ENCODE measurements at regions not wholly inside any gene's neighbourhood (a gene's known extent, or its start where the extent isn't known, plus 50 kb on each side); places are given as distances from the start of the nearest gene placed in this dataset.

DNA sequence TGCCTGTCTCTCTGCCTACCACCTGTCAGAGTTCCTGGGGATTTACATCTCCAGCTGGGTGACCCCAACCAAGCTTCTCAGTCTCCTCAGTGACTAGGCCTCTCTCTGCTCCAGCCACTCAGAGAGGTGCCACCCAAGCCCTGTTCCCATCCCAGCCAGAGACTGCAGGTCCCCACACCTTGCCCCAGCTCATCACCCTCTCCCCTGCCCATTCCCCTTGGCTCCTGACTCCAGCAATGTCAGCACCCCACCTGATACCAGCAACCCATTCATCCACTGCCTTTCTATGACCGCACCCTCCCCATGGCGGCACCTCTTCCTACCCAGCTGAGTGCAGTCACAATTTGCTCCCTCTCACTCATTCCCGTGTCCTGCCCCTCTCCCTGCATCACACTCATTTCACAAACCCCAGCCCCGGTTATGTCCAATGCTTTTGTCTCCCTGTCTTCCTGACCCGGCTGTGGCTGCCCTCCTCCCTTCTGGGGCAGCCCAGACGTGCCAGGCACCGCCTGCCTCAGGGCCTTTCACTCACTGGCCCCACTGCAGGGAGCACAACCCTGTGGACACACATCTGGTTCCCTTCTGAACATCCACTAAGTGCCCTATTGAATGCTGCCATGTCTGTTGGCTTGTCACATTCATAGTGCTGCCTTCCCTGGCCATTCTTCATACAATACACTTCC lies 494.8 kb upstream of the HS6ST1 start:
- Mint-ChIP-seq H3K4me1 (ENCODE audit: low read depth) (no peaks in the 10 kb centered on the region), H3K27ac (no peak overlapping the region), H3K27me3 (peaks cover 4% of the 10 kb centered on the region), H3K36me3 (ENCODE audit: low read depth) (no peaks in the 10 kb centered on the region), H3K4me3 (no peak overlapping the region), H3K9me3 (peaks cover 4% of the 10 kb centered on the region)
- no peak for DNase-seq

DNA sequence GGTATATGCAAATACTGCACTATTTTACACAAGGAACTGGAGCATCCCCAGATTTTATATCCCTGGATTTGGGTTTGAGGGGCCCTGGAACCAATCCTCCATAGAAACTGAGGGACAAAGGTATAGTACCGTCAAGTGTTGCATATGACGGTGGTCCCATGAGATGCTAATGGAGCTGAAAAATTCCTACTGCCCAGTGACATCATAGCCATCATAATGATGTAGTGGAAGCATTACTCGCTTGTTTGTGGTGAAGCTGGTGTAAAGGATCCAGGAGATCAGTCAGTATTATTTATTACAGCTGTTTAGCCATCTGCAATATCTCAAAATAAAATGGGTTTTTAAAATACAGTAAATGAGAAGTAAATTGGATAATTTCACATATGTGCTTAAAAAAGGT lies 496.6 kb upstream of the HS6ST1 start:
- peaks cover 4% of the 10 kb centered on the region for H3K27me3 Mint-ChIP-seq
- H3K36me3 Mint-ChIP-seq (ENCODE audit: low read depth) = no peaks in the 10 kb centered on the region
- H3K4me1 Mint-ChIP-seq (ENCODE audit: low read depth) = no peaks in the 10 kb centered on the region
- no peak overlapping the region for H3K27ac Mint-ChIP-seq
- no peak for DNase-seq
- peaks cover 4% of the 10 kb centered on the region for H3K9me3 Mint-ChIP-seq
- no peak overlapping the region for H3K4me3 Mint-ChIP-seq

DNA sequence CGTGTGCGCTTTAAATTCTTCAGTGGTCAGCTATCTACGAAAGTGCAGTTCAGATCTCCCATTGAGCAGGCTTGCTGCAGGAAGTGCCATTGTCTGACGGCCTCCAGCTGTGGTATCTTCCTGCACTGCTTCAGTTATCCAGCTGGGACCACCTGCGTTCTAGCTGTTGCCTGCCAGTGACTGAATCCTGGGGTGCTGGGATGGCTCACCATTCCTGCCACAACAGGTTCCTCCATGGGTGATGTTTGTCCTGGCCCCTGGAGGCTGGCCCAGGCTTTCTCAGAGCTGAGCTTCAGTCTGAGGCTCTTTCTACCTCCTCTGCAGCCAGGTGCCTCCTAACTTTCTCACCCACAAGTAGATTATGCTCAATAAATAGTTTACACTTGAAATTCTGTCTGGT lies 498.5 kb upstream of the HS6ST1 start:
- Mint-ChIP-seq H3K9me3 (no peaks in the 10 kb centered on the region), H3K4me3 (no peak overlapping the region), H3K27me3 (peaks cover 7% of the 10 kb centered on the region), H3K4me1 (ENCODE audit: low read depth) (no peaks in the 10 kb centered on the region), H3K27ac (no peak overlapping the region), H3K36me3 (ENCODE audit: low read depth) (no peaks in the 10 kb centered on the region)
- DNase-seq = no peak

DNA sequence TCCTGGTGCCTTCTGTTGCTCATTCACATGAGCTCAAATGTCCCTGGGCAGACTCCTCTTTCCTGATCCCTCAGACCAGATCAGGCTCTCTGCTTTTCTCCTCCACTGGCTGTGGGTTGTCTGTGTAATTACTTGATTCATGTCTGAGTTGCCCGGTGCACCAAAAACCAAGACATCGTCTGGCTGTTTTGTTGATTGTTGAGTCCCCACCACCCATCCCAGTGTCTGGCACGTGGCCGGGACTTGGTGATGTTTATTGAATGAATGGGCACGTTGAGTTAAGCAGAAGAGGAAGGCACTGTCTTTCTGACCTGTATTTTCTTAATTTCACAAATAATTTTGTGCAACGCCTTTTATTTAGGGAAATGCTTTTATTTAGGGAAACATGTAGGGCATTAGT lies 499.1 kb upstream of the HS6ST1 start:
- Mint-ChIP-seq H3K36me3 (ENCODE audit: low read depth) (no peaks in the 10 kb centered on the region), H3K27ac (no peak overlapping the region), H3K9me3 (no peaks in the 10 kb centered on the region), H3K4me3 (no peak overlapping the region), H3K27me3 (peaks cover 7% of the 10 kb centered on the region), H3K4me1 (ENCODE audit: low read depth) (no peaks in the 10 kb centered on the region)
- no peak for DNase-seq

DNA sequence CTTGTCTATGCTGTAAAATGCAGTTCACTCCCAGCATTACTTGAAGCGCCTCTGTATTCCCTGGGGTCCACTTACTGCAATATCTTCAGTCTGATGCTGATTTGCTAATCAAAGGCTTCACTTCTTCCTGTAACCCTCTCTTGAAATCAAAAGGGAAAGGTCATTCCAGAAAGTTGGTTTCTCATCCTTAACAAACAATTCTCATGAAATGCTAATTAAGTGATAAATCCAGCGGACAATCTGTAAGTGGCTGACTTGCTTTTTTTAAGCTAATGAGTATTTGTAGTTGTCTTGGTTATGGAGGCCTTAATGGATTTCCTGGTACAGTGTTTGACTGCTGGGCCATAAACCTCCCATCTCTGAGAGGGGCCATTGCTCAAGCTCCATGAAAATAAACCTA lies 499.6 kb upstream of the HS6ST1 start:
- Mint-ChIP-seq H3K4me3 (no peak overlapping the region), H3K27me3 (peaks cover 7% of the 10 kb centered on the region), H3K9me3 (no peaks in the 10 kb centered on the region), H3K36me3 (ENCODE audit: low read depth) (no peaks in the 10 kb centered on the region), H3K4me1 (ENCODE audit: low read depth) (no peaks in the 10 kb centered on the region), H3K27ac (no peak overlapping the region)
- no peak for DNase-seq

DNA sequence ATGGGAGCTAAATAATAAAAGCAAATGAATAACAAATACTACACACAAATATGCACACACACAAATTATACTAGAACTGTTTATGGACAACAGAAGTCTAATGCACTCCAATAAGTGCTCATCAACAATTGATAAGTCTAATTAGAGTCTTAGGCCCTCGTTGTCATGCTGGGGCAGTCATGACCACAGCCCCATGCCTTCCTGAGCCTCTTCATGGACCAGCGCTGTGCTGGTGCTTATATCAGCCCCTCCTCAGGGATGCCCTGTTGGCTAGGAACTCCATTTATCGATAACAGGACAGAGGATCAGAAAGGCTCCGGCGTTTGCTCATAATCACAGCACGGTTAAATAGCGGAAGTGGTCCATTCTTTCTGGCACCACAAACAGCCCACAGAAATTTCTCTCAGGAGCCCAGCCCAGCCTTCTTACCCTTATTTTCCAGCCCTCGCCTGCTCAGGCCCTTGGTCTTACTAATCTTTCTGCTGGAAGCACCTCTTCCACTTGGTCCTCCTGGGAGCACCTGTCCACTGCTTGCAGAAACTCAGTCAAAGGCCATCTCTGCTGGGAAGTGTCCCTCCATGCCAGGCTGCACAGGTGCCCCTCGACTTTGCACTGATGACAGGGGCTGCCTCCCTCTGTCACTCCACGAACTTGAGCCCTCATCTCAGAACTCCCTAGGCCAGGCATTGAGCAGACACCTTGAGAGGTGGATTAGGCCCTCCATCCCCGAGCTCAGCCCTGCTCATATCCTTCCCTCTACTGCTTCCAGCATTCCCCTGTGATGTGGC lies 500.2 kb upstream of the HS6ST1 start:
- no peaks in the 10 kb centered on the region for H3K4me1 Mint-ChIP-seq (ENCODE audit: low read depth)
- peaks cover 3% of the 10 kb centered on the region for H3K27me3 Mint-ChIP-seq
- DNase-seq = no peak
- H3K4me3 Mint-ChIP-seq = no peak overlapping the region
- H3K27ac Mint-ChIP-seq = no peak overlapping the region
- no peaks in the 10 kb centered on the region for H3K36me3 Mint-ChIP-seq (ENCODE audit: low read depth)
- no peaks in the 10 kb centered on the region for H3K9me3 Mint-ChIP-seq

DNA sequence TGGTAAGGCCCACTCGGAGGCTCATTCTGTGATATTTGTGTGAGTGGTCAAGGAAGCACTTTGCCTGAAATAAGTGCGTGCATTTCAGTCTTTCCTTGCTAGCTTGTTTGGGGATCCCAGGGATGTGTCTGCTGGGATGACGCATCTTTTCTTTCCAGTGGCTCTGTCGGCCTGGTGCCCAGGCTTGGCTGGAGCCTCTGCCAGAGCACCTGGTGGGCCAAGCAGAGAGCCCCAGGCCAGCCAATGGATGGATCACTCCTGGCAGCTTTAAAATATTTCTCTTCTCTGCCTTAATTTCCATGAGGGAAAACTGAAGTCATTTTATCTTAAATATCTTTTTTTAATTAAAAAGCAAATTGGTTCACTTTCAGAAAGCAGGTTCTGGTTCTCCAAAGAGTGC lies 501.8 kb upstream of the HS6ST1 start:
- no peak overlapping the region for H3K27ac Mint-ChIP-seq
- no peak overlapping the region for H3K4me3 Mint-ChIP-seq
- peaks cover 3% of the 10 kb centered on the region for H3K27me3 Mint-ChIP-seq
- no peaks in the 10 kb centered on the region for H3K9me3 Mint-ChIP-seq
- DNase-seq = no peak
- H3K4me1 Mint-ChIP-seq (ENCODE audit: low read depth) = no peaks in the 10 kb centered on the region
- no peaks in the 10 kb centered on the region for H3K36me3 Mint-ChIP-seq (ENCODE audit: low read depth)

DNA sequence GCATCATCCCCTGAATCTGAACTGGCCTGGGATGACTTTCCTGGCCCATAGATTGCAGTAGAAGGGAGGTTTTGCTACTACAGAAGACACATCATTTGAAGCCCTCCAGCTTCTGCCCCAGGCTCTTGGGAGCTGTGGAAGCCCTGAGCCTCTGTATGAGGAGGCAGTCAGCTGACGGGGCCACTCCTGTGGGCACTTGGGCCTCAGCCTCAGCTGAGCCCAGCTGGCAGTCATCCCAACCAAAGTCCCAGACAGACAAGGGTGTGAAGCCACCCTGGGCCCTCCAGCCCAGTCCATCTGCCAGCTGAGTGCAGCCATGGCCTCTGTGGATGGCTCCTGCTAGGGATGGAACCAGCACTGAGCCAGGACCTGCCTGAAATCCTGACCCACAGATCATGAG lies 502.3 kb upstream of the HS6ST1 start:
- Mint-ChIP-seq H3K36me3 (ENCODE audit: low read depth) (no peaks in the 10 kb centered on the region), H3K9me3 (no peaks in the 10 kb centered on the region), H3K4me3 (no peak overlapping the region), H3K4me1 (ENCODE audit: low read depth) (no peaks in the 10 kb centered on the region), H3K27ac (no peak overlapping the region), H3K27me3 (peaks cover 3% of the 10 kb centered on the region)
- no peak for DNase-seq

DNA sequence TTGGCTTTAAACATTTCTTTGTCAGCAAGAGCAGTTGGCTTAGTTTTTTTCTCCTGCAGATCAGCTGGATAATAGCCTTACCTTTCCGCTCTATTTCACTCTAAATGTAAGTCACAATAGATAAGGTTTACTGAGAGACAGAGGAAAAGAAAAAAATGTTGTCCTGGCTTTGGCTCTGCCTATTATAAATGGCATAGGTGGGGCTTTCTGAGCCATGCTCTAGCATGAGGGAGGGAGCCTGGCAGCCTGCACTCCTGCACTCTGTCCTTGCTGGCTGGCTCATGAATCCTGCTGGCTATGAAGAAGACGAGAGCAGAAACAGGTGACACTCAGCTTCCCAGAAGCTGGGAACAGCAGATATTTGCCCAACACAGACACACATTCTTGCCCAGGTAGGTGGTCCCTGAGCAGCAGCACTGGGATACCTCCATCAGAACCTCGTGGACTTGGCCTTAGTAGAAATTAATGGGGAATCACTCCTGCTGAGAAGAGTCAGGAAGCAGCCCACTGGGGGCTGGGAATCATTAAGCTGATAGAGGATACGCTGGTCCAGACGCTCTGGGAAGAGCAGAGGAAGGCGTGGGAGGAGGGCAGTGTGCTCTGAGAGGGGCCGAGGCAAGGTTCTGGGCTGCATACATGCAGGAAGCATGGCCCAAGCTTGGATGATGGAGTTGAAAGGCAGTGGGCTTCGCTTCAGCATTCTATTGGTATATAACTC lies 514.4 kb upstream of the HS6ST1 start:
- Mint-ChIP-seq H3K27me3 (no peaks in the 10 kb centered on the region), H3K27ac (no peak overlapping the region)

DNA sequence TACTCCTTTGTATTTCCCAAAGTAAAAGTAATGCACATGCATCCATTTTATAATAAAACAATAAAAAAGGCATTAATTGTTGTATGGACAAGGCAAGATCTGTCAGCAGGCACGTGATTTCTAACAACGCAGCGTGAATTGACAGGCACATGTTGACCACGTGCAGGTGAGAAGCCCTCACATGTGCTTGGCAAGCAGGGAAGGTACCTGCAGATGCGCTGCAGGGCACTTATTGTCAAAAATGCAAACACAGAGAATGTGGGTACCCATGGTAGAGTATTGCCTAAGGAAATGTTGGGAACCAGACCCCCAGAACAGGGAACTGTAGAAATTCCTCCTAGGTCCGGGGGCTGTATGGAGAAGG lies 515.0 kb upstream of the HS6ST1 start:
- no peaks in the 10 kb centered on the region for H3K9me3 Mint-ChIP-seq
- no peaks in the 10 kb centered on the region for H3K36me3 Mint-ChIP-seq (ENCODE audit: low read depth)
- DNase-seq = no peak
- H3K27me3 Mint-ChIP-seq = no peaks in the 10 kb centered on the region
- H3K4me3 Mint-ChIP-seq = no peak overlapping the region
- no peaks in the 10 kb centered on the region for H3K4me1 Mint-ChIP-seq (ENCODE audit: low read depth)
- no peak overlapping the region for H3K27ac Mint-ChIP-seq

More for the DNA sequence above, 514.4 kb upstream of the HS6ST1 start:
- Mint-ChIP-seq H3K9me3 (no peaks in the 10 kb centered on the region), H3K4me1 (ENCODE audit: low read depth) (no peaks in the 10 kb centered on the region), H3K36me3 (ENCODE audit: low read depth) (no peaks in the 10 kb centered on the region), H3K4me3 (no peak overlapping the region)
- no peak for DNase-seq

DNA sequence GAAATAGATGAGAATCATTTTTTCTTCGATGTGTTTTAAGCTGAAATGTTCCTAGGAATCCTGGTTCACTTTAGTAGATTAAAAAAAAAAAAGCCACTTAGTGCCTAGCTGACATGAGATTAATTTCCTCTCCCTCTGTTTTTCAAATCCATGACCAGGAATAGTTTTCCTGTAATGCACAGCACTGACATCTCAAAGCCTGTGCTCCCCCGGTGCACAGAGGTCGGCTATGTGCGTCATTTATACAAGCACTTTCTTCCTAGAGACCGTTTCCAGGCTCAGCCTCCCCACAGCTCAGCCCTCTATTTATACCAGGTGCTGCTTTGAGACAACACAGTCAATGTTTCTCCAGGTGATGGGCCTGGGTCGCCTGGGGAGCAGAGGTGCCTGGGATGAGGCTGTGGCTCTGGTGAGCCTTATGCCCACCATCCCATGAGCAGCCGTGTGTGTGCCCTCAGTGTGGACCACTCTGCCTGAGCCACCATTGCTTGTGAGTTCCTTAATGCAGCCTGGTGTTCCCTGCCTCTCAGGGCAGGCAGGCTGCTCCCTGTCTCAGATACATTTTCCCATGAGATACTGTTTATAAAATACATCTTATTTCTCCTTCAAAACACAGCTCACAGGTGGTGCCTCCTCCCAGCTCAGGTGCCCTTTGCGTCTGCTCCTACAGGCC lies 515.7 kb upstream of the HS6ST1 start:
- Mint-ChIP-seq H3K4me3 (no peak overlapping the region), H3K4me1 (ENCODE audit: low read depth) (no peaks in the 10 kb centered on the region), H3K9me3 (no peaks in the 10 kb centered on the region), H3K27me3 (no peaks in the 10 kb centered on the region), H3K27ac (no peak overlapping the region), H3K36me3 (ENCODE audit: low read depth) (no peaks in the 10 kb centered on the region)
- DNase-seq = no peak

DNA sequence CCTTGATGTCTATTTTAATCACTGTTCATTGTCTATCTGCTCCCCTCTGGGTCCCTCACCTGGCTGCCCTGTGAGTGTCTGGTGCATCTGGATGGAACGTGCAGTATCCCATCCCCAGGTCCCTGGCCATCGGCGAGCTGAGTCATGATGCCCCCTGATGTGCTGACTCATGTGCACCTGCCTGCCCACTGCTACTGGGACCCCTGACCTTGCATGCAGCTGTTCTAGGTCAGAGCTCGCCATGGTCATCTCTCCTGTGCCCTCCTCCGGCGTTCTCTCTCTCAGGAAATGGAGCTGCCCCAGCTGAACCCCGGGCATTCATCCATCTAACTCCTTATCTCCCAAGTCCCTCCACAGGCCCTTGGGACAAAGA lies 516.2 kb upstream of the HS6ST1 start:
- no peak for DNase-seq
- H3K4me1 Mint-ChIP-seq (ENCODE audit: low read depth) = no peaks in the 10 kb centered on the region
- no peaks in the 10 kb centered on the region for H3K36me3 Mint-ChIP-seq (ENCODE audit: low read depth)
- no peaks in the 10 kb centered on the region for H3K9me3 Mint-ChIP-seq
- H3K4me3 Mint-ChIP-seq = no peak overlapping the region
- no peak overlapping the region for H3K27ac Mint-ChIP-seq
- no peaks in the 10 kb centered on the region for H3K27me3 Mint-ChIP-seq

DNA sequence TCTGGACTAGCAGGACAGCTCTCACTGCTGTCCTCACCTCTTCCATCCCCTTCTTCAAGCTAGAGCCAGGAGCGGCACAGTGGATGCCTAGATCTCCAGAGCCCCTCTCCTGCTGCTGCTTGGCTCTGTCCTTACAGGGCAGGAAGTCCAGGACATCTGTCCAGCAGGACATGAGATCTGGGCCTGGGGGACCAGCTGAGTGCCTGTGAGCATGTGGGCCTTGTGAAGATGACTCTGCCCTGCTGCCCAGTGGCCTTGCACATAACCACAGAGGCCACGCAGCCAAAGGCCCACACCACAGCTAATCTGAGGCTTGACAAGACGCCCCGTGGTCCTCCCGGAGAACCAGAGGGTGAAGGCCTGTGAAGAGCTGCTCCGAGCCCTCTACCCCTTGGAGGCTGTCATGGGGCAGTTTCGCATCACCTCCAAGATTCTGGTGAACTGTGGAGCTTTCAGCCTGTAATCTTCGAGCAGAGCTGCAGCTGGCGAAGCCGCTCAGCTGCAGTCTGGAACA lies 516.7 kb upstream of the HS6ST1 start:
- no peak for DNase-seq
- H3K36me3 Mint-ChIP-seq (ENCODE audit: low read depth) = no peaks in the 10 kb centered on the region
- no peaks in the 10 kb centered on the region for H3K9me3 Mint-ChIP-seq
- H3K4me1 Mint-ChIP-seq (ENCODE audit: low read depth) = no peaks in the 10 kb centered on the region
- no peak overlapping the region for H3K27ac Mint-ChIP-seq
- no peaks in the 10 kb centered on the region for H3K27me3 Mint-ChIP-seq
- H3K4me3 Mint-ChIP-seq = no peak overlapping the region

DNA sequence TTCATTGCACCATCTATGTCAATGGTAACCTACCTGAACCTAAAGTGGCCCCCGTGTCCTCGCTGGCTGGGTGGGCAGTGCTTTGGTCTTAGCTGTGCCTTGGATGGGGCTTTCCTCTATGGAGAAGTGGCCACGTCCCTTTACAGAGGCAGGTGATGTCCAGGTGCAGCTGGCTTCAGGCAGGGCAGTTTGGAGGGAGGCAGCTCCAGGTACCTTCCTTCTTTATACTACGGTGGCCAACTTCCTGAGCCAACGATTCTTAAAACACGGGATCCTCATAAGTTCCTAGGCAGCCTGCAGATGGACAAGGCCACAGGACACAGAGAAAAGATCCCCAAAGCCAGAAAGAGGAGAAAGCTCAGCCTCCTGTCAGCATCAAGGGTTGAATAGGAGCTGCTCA lies 517.3 kb upstream of the HS6ST1 start:
- Mint-ChIP-seq H3K4me1 (ENCODE audit: low read depth) (no peaks in the 10 kb centered on the region), H3K9me3 (no peaks in the 10 kb centered on the region), H3K36me3 (ENCODE audit: low read depth) (no peaks in the 10 kb centered on the region), H3K4me3 (no peak overlapping the region), H3K27ac (no peak overlapping the region), H3K27me3 (no peaks in the 10 kb centered on the region)
- DNase-seq = no peak
